HEK293 (cell line): ENCODE measurements at regions not wholly inside any gene's neighbourhood (a gene's known extent, or its start where the extent isn't known, plus 50 kb on each side); places are given as distances from the start of the nearest gene placed in this dataset.

Source experiments
- BCL11B ChIP-seq: fragments of 450-650 bp; formaldehyde crosslinking; IDR thresholded peaks from 2 replicates; pipeline ENCODE4 v1.5.1; 2016; ENCODE audit warnings: low read depth, missing biosample characterization, missing genetic modification characterization
- MYNN ChIP-seq: fragments of 450-650 bp; formaldehyde crosslinking; IDR thresholded peaks from 2 replicates; pipeline ENCODE4 v1.5.1; 2016; ENCODE audit warnings: missing biosample characterization, missing genetic modification characterization, borderline replicate concordance
- SETDB1 ChIP-seq: IDR thresholded peaks from one replicate; pipeline ENCODE4 v1.6.1; 2017; ENCODE audit warnings: mild to moderate bottlenecking, low read length, moderate library complexity, mixed read lengths; ENCODE audit not compliant: insufficient read length
- ZFP69B ChIP-seq: fragments of 450-650 bp; formaldehyde crosslinking; IDR thresholded peaks from 2 replicates; pipeline ENCODE4 v1.5.1; 2016; ENCODE audit warnings: missing biosample characterization, missing genetic modification characterization
- ZNF140 ChIP-seq: fragments of 450-650 bp; formaldehyde crosslinking; IDR thresholded peaks from 2 replicates; pipeline ENCODE4 v1.5.1; 2016; ENCODE audit warnings: missing biosample characterization, missing genetic modification characterization
- ZNF274 ChIP-seq, 2 experiments: fragments of 200-500 bp in 1 of 2; fragments of 450-650 bp in 1 of 2; sonication (Bioruptor generic) in 1 of 2; formaldehyde crosslinking in 1 of 2; IDR thresholded peaks; 2 replicates each; pipeline versions ENCODE4 v1.5.1 to v1.6.1; 2014 to 2016; ENCODE audit warnings: borderline replicate concordance in 1 of 2, inconsistent platforms in 1 of 2, low read length in 1 of 2, missing biosample characterization in 1 of 2, missing genetic modification characterization in 1 of 2
- ZNF701 ChIP-seq: fragments of 450-650 bp; formaldehyde crosslinking; IDR thresholded peaks from 2 replicates; pipeline ENCODE4 v1.5.1; 2016; ENCODE audit warnings: missing biosample characterization, missing genetic modification characterization
- ZNF776 ChIP-seq: fragments of 450-650 bp; formaldehyde crosslinking; IDR thresholded peaks from 2 replicates; pipeline ENCODE4 v1.5.0; 2017; ENCODE audit warnings: missing biosample characterization, missing genetic modification characterization, borderline replicate concordance
- ZXDB ChIP-seq: fragments of 450-650 bp; formaldehyde crosslinking; IDR thresholded peaks from 2 replicates; pipeline ENCODE4 v1.5.1; 2016; ENCODE audit warnings: missing biosample characterization, missing genetic modification characterization
- TF ChIP-seq, protein P1 (sequence below): fragments of 450-650 bp; formaldehyde crosslinking; IDR thresholded peaks from 2 replicates; pipeline ENCODE4 v1.5.1; 2016; ENCODE audit warnings: missing biosample characterization, missing genetic modification characterization
- TF ChIP-seq, protein P2 (sequence below): fragments of 450-650 bp; formaldehyde crosslinking; IDR thresholded peaks from 2 replicates; pipeline ENCODE4 v1.5.1; 2016; ENCODE audit warnings: missing biosample characterization, missing genetic modification characterization
- TF ChIP-seq, protein P3 (sequence below): sonication (generic); formaldehyde crosslinking; IDR thresholded peaks from 2 replicates; pipeline ENCODE4 v1.8.1; 2022; ENCODE audit warnings: mild to moderate bottlenecking, moderate library complexity, missing genetic modification reagents

DNA sequence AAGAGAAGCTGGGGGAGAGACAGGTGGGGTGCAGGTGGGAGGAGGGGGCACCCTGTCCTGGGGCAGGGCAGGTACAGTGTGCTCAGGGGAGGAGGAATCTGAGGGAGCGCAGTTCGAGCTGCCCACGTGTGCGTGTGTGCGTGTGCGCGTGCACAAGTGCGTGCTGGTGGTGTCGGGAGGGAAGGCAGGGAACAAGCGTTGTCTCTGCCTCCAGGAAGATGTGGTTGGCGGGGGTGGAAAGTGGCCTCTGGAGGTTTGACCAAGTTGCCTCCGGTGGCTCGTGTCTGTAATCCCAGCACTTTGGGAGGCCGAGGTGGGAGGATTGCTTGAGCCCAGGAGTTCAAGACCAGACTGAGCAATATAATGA, 49.9 kb upstream of the THY1 start:
- TF ChIP-seq MYNN (tag by site-specific recombination) (no peak), SETDB1 (no peak), ZFP69B (tag by site-specific recombination) (no peak), ZXDB (tag by site-specific recombination) (no peak), ZNF140 (no peak), ZNF776 (tag by site-specific recombination) (no peak), BCL11B (no peak), ZNF274 (IDR thresholded peaks at IDR 0.05; ENCODE audit: low read length) (no peak), ZNF274 (tag by site-specific recombination; IDR thresholded peaks at IDR 0.05; ENCODE audit: borderline replicate concordance) (no peak), ZNF701 (no peak)
- TF ChIP-seq, protein P1, sequence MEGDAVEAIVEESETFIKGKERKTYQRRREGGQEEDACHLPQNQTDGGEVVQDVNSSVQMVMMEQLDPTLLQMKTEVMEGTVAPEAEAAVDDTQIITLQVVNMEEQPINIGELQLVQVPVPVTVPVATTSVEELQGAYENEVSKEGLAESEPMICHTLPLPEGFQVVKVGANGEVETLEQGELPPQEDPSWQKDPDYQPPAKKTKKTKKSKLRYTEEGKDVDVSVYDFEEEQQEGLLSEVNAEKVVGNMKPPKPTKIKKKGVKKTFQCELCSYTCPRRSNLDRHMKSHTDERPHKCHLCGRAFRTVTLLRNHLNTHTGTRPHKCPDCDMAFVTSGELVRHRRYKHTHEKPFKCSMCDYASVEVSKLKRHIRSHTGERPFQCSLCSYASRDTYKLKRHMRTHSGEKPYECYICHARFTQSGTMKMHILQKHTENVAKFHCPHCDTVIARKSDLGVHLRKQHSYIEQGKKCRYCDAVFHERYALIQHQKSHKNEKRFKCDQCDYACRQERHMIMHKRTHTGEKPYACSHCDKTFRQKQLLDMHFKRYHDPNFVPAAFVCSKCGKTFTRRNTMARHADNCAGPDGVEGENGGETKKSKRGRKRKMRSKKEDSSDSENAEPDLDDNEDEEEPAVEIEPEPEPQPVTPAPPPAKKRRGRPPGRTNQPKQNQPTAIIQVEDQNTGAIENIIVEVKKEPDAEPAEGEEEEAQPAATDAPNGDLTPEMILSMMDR (tag by site-specific recombination) = no peak
- TF ChIP-seq, protein P2, sequence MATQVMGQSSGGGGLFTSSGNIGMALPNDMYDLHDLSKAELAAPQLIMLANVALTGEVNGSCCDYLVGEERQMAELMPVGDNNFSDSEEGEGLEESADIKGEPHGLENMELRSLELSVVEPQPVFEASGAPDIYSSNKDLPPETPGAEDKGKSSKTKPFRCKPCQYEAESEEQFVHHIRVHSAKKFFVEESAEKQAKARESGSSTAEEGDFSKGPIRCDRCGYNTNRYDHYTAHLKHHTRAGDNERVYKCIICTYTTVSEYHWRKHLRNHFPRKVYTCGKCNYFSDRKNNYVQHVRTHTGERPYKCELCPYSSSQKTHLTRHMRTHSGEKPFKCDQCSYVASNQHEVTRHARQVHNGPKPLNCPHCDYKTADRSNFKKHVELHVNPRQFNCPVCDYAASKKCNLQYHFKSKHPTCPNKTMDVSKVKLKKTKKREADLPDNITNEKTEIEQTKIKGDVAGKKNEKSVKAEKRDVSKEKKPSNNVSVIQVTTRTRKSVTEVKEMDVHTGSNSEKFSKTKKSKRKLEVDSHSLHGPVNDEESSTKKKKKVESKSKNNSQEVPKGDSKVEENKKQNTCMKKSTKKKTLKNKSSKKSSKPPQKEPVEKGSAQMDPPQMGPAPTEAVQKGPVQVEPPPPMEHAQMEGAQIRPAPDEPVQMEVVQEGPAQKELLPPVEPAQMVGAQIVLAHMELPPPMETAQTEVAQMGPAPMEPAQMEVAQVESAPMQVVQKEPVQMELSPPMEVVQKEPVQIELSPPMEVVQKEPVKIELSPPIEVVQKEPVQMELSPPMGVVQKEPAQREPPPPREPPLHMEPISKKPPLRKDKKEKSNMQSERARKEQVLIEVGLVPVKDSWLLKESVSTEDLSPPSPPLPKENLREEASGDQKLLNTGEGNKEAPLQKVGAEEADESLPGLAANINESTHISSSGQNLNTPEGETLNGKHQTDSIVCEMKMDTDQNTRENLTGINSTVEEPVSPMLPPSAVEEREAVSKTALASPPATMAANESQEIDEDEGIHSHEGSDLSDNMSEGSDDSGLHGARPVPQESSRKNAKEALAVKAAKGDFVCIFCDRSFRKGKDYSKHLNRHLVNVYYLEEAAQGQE = no peak
- TF ChIP-seq, protein P3, sequence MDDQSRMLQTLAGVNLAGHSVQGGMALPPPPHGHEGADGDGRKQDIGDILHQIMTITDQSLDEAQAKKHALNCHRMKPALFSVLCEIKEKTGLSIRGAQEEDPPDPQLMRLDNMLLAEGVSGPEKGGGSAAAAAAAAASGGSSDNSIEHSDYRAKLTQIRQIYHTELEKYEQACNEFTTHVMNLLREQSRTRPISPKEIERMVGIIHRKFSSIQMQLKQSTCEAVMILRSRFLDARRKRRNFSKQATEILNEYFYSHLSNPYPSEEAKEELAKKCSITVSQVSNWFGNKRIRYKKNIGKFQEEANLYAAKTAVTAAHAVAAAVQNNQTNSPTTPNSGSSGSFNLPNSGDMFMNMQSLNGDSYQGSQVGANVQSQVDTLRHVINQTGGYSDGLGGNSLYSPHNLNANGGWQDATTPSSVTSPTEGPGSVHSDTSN = no peak
